ENCODE measurements at regions not wholly inside any gene's neighbourhood (a gene's known extent, or its start where the extent isn't known, plus 50 kb on each side); places are given as distances from the start of the nearest gene placed in this dataset.

DNA sequence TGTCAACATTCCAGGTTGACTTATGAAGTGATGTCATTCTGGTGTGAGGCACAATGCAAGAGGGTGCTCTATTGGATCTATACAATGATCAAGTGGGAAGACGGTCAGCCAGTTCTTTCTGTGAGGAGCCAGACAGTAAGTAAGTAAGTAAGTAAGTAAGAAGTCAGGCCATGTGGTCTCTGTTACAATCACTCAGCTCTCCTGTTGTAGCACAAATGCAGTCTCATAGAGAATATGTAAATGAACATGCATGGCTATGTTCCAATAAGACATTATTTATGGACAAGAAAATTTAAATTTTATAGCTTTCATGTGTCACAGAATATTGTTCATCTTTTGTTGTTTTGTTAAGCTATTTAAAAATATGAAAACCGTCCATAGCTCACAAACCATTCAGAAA lies 399.7 kb downstream of the BTBD3 start:
- DNase-seq (ENCODE audit: extremely low spot score, insufficient read length, low read depth) (no peak), FAIRE-seq (no peak)

DNA sequence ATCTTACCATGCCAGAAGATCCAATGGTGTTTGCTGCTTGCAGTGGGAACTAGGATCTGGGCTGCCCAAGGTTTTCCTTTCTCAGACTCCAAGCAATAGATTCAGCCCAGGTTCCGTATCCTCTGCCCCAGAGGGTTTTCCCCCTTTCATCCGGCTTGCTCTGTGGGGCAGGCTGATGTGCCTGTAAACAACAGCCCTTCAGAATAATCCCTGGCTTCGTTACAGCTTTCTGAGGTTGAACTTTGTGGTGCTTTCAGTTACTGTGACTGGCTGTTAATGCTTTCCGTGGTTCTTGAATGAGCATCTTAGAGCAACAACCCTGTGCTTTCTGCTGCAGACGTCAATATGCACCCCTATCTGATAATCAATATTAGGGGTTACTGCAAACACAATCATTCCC lies 400.4 kb downstream of the BTBD3 start:
- DNase-seq (ENCODE audit: extremely low spot score, insufficient read length, low read depth): no peak
- no peak for FAIRE-seq

DNA sequence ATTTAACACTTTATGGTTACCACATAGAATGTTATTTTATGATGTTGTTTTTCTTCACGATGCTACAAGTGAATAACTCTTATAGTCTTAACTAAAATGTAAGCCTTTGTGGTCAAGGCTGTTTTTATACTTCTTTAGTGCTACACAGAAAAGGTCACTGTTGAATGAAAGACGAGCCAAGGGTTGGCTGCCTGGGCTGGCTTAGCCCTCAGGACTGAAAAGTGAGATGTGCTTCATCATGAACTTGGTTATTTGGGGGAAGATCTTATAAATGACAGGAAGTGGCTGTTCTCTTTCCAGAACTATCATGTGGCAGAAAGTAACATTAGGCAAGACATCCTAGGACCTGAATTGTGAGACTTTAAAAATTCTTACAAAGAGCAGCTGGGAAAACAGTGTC lies 404.0 kb downstream of the BTBD3 start:
- no peak for DNase-seq (ENCODE audit: extremely low spot score, insufficient read length, low read depth)
- no peak for FAIRE-seq

DNA sequence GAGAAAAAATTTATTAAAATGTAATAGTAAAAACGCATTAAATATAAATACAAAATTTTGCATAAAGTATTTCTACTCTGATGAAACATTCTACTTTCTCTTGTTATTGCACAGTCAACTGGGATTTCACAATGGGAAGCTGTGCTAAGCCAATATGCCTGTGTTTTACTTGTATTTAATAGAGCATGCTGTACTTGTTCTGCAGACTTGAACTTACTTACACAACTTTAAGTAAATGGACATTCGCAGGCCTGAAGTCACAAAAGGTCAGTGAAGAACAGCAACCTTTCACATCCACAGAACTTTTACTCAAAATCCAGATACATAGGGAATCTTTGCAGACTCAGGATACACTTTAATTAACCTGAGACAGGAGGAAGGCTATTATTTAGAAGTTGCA lies 409.5 kb downstream of the BTBD3 start:
- no peak for DNase-seq (ENCODE audit: extremely low spot score, insufficient read length, low read depth)
- FAIRE-seq: no peak

DNA sequence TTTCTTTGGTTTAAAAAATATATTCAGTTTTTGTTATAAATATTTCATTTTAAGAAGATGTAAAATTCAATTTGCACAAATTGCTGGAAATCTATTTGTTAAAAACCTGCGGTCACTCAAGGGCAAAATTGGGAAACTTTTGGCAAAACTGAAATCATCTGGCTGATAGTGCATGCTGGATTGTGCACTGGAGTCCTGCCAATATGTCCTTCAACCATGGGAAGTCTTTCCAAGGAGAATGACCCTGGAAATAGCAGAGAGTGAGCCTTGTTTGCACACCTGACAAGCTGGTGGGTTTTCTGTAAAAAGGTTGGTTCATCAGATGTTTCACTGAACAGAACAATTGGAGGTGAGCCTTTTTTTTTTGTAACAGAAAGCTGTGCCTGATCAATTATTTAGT lies 413.5 kb downstream of the BTBD3 start:
- DNase-seq (ENCODE audit: extremely low spot score, insufficient read length, low read depth) (no peak), FAIRE-seq (no peak)

DNA sequence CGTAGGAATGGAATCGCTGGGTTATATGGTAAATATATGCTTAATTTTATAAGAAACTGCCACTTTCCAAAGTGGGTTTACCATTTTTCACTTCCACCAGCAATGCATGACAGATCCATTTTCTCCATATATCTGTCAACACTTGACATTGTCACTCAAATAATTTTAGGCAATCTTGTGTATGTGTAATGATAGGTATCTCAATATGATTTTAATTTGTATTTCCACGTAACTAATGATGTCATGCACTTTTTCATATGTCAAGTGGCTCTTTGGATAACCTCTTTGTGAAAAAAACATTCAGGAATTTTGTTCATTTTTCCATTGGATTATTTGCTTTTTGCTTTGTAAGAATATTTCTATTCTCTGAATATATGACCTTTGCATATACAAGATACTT lies 419.9 kb downstream of the BTBD3 start:
- FAIRE-seq (no peak), DNase-seq (ENCODE audit: extremely low spot score, insufficient read length, low read depth) (no peak)

DNA sequence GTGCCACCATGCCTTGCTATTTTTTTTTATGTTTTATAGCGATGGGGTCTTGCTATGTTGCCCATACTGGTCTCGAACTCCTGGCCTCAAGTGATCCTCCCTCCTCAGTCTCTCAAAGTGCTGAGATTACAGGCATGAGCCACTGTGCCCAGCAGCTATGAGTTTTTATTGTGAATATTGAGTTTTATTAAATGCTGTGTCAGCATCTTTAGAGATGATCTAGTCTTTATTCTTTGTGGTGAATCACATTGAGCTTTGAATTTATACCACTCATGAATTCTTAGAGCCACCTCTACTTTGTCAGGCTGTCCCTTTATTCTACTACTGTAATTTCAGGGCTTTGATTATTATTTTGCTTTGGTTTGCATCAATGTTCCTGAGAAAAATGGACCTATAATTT lies 428.3 kb downstream of the BTBD3 start:
- DNase-seq (ENCODE audit: extremely low spot score, insufficient read length, low read depth): no peak
- no peak for FAIRE-seq

DNA sequence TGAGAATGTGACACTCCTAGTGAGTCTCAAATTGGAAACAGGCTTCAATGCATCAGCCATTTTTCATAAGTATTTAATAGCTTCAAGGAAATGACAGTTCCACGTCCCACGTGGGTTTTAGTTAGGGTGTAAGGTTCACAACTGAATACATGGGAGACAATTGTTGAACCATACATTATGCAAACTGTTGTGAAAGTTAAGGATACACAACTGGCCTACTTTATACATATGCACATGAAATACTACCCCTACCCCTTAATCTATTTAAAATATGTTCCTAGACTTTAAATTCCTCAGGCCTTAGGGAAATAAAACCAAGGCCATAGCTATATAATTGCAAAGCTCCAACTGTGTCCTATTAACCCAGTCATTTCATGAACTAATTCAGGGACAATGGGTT lies 436.1 kb downstream of the BTBD3 start:
- DNase-seq (ENCODE audit: extremely low spot score, insufficient read length, low read depth) (no peak), FAIRE-seq (no peak)

DNA sequence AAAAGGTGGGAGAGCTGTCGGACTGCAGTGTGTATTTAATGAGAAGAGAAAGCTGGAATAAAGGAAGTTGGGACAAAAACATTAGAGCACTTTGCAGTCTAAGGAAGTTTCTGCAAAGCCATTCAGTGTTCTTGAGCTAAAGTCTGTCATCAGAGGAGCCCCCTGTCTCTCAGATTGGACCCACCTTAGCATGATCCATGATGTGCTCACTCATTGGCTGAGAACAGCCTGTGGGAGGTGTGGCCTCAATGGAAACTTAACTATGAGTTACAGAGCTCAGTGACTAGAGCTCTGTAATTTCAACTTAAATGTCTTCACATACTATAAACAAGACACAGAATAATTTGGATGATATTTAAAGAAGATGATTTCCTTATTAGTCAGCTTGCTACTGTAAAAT lies 437.0 kb downstream of the BTBD3 start:
- no peak for FAIRE-seq
- DNase-seq (ENCODE audit: extremely low spot score, insufficient read length, low read depth): no peak

DNA sequence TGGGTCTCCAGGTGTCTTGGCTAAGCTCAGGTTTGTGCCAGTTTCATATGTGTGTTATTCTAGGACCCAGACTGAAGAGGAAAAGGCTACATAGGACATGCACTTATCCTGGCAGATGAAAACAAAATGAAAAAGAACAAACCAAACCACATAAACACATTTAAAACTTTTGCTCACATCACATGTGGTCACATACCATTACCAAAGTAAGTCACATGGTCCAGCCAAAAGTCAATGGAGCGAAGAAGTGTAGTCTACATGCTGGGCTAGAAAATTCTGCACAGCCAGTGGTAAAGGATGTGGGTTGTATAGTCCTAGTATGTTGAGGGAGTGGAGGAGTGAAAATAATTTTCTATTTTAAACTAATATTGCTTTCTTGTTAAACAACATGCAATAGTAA lies 437.5 kb downstream of the BTBD3 start:
- DNase-seq (ENCODE audit: extremely low spot score, insufficient read length, low read depth): no peak
- no peak for FAIRE-seq

DNA sequence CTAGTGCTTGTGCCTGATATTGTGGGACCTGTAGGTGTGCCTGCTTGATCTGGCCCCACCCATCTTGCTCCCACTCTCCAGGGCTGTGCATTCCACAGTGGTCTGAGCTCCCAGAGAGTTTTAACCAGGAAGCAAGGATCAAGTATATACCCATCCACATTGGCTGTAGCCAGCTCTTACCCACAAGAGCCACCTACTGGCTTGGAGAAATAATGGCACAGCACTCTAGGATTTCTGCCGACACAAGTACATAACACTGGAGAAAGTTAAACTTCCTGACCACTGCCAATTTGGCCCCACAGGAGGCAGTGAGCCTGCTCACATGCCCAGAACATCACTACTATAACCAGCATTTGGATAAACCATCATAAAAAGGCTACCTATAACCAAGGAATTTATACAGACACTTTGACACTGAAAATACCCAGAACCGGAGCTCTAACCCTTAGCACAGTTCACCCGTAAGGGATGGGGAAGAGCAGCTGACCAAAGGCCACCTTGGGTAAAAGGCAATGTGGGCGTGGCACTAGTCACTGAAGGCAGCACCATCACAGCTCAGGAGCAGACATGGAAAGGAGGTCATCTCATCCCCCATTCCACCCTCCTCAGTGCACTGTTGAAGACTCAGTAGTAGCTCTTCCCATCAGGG lies 440.4 kb downstream of the BTBD3 start:
- FAIRE-seq (no peak), DNase-seq (ENCODE audit: extremely low spot score, insufficient read length, low read depth) (no peak)

DNA sequence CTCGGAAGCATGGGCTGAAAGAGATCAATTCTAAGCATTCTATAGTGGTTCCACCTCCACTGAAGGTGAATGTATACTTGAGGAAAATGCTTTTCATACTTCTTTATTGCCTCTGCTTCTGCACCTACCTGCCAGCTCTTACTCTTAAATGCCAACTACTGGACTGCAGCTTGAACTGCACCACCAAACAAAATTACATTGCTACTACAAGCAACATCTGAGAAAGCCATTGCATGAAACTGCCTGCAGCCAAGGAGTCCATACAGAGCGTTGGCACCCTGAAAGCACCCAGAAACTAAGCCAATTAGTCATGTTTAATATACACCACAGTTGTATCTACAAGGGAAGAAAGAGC lies 440.9 kb downstream of the BTBD3 start:
- DNase-seq (ENCODE audit: extremely low spot score, insufficient read length, low read depth) (no peak), FAIRE-seq (no peak)

DNA sequence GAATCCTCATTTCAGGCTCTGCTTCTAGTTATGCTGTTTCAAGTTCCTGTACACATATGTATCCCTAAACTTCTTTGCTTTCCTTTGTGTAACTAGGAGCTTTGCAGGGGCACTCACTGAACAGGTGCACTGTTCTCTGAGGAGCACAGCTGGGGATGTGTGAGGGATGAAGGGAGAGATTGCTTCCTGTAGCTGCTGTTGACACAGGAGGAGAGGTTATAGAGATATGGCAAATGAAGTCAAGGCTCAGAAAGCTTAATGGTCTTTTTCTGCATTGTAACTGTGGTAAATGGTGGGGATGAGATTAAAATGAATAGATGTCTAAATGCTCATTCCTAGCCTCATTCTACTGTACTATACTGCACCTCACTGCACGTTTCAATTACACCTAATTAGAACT lies 454.3 kb downstream of the BTBD3 start:
- FAIRE-seq (no peak), DNase-seq (ENCODE audit: extremely low spot score, insufficient read length, low read depth) (no peak)

DNA sequence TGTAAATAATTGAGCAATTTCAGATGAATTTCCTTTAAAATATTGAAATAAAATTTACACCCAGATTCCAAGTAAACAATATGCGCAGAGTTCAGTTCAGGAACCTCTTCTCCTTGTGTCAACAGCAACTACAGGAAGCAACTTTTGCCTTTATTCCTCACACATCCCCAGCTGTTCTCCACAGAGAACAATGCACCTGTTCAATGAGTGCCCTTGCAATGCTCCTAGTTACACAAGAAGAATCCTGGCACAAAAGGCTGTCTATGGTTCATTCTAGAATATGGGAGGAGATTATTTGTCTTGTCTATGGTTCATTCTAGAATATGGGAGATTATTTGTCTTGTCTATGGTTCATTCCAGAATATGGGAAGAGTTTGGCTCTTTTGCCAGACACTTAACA lies 454.9 kb downstream of the BTBD3 start:
- FAIRE-seq (no peak), DNase-seq (ENCODE audit: extremely low spot score, insufficient read length, low read depth) (no peak)

DNA sequence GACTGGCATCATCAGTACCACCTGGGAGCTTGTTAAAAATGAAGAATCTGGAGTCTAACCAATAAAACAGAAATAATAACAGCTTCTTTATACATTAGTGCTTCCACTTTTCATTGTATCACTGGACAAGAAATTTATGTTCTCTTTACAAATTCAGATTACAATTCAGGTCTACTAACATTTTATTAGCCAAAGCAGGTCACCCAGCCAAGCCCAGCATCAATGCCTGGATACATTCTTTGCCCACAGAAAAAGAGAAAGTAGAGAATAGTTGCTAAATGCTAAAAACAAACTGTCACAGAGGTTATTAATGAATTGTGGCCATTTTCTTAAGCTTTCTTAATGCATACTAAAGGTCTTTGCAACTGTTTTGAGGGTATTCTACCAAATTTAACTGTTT lies 458.3 kb downstream of the BTBD3 start:
- FAIRE-seq (no peak), DNase-seq (ENCODE audit: extremely low spot score, insufficient read length, low read depth) (no peak)

DNA sequence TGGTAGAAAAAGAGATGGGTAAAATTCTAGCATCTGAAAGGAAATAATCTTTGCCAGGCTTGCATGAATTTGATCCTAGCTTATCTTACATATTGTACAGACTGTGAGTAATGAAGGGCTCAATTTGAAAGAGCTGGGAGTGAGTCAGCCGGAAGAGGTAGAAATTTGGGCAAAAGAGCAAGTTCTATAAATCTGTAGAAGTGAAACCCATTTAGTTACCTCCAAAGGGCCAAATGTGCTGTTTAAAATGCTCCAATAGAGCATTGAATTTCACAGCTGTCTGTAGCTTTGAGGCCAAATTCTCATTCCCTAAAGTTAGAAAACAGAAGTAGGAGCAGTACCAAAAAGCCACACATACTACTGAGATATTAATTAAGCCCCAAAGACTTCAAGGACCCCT lies 466.1 kb downstream of the BTBD3 start:
- FAIRE-seq (no peak), DNase-seq (ENCODE audit: extremely low spot score, insufficient read length, low read depth) (no peak)

DNA sequence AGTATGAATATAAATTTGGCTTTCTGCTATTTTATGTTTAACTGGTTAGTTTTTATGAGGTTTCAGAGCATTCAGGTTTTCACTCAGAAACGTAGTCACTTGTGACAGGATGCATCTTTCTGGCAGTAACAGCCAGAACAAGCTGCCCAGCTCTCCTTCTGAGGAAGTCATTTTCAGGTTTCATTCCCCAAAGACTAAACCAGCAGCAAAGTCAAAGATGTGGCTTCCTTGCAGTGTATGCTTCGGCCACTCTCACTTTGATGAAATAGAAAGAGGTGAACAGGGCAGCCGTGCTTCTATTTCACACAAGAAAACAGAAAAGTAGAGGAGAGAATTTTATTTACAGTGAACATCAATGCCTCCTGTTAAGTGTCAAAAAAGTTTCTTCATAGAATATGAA lies 469.1 kb downstream of the BTBD3 start:
- no peak for DNase-seq (ENCODE audit: extremely low spot score, insufficient read length, low read depth)
- FAIRE-seq: no peak

DNA sequence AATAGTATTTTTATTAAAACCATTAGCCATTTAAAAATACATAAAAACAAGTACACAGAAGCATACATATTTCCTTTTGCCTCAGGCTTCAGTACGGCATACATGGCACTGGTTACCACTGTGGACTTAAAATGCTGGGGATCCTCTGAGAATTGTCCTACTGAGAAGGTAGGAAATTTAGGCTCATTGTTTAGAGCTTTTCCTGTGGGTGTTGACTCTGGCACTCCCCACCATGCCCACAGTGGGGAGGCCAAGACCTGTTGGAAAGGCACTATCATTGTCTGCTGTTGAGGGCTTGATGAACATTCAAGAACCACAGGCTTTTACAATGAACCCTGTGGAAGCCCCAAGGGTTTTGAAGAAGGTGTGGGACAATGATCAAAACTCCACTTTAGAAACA lies 473.4 kb downstream of the BTBD3 start:
- DNase-seq (ENCODE audit: extremely low spot score, insufficient read length, low read depth): no peak

DNA sequence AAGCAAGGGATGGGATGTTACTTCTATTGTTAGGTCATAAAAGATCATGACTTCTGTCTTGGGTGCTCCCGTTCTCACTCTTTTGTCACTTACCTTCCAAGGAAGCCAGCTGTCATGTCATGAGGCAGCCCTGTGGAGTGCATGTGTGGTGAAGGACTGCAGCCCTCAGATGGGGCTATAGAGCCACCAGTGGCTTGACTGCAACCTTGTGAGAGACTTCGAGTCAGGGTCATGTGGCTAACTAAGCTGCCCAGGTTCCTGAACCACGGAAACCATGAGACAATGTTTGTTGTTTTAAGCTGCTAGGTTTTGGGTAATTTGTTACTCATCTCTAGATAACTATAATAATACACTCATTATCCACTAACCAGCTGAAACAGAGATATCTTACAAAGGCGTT lies 477.1 kb downstream of the BTBD3 start:
- no peak for FAIRE-seq
- no peak for DNase-seq (ENCODE audit: extremely low spot score, insufficient read length, low read depth)

More for the DNA sequence above, 473.4 kb downstream of the BTBD3 start:
- FAIRE-seq: no peak

DNA sequence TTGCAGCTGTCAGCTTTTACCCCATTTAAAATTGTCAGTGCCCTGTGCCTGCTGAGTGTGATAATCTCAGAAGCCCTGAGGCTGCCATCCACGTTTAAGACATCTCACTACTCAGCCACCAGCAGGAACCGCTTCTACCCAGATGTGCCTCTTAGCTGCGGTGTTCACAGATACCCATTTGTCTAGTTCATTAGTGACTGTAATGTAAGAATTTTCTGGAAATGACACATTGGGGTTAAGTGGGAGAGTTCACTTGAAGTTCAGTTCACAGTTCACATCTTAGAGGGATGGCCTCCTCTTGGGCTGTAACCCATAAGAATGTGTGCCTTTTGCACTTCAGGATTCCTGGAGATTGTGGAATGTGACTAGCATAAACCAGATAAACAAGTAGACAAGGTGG lies 477.7 kb downstream of the BTBD3 start:
- FAIRE-seq: no peak
- no peak for DNase-seq (ENCODE audit: extremely low spot score, insufficient read length, low read depth)

DNA sequence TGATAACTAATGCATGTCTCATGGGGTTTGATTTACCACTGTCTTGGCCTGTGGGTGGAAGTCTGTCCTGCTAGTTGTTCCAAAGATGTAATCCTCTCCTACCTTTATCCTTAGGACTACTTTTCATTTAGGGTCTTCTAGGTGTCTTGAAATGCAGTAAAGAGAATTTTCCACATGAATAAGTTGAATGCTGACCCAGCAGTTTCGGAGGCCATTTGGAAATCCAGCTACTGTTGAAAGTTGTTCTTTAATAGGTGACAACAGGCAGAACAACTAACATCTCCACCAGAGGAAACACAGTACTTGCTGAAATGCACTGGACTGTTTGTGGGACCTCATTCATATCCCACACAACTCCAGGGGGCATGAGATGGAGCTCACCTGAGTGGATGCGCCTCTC lies 478.1 kb downstream of the BTBD3 start:
- no peak for FAIRE-seq
- DNase-seq (ENCODE audit: extremely low spot score, insufficient read length, low read depth): no peak

DNA sequence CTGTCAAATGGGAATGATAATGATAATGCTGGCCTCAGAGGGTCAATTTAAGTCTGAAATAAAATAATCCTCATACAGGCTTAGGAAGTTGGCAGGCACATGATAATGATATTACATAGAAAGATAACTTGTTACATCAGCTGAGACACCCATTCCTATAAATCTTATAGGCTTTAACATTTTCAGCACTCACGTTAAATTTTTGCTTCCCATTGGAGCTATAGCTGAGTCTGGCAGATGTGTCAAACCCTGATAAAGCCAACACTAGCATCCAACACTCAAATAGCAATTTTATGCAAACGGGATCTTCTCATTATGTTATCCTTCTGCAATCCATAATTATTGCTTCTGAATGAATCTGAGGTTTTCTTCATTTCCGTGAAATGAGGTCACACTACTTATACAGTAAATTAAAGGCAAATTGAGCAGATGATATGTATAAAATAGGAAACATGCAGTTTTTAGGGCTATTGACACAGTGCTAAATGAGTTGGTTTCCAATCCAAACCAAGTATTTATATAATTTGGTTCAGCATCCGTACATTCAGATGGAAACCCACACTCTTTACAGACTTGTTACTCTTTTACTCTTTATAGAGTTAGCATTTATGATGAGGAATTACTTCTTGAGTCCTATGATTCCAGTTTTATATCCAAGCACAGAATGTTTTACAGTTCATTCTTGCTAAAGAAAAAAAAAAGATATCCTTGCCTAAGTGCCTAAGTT lies 481.6 kb downstream of the BTBD3 start:
- DNase-seq (ENCODE audit: extremely low spot score, insufficient read length, low read depth): no peak
- FAIRE-seq: no peak
